ENCODE measurements at regions not wholly inside any gene's neighbourhood (a gene's known extent, or its start where the extent isn't known, plus 50 kb on each side); places are given as distances from the start of the nearest gene placed in this dataset.

GRCh38 chr13:34044041-34044440, 226.1 kb downstream of the RFC3 start:
- TF ChIP-seq CTCF (IDR thresholded peaks at IDR 0.05 in 2 of 3, conservative IDR thresholded peaks at IDR 0.05 in 1 of 3; ENCODE audit: borderline replicate concordance in 1 of 3, insufficient read depth in 1 of 3, low read depth in 2 of 3, low read length in 2 of 3): no peak
- TF ChIP-seq POLR2A (IDR thresholded peaks at IDR 0.05; ENCODE audit: borderline replicate concordance, extremely low read depth, insufficient read depth, insufficient read length): no peak
- TF ChIP-seq ATF3 (IDR thresholded peaks at IDR 0.05): no peak
- TF ChIP-seq, protein P1, sequence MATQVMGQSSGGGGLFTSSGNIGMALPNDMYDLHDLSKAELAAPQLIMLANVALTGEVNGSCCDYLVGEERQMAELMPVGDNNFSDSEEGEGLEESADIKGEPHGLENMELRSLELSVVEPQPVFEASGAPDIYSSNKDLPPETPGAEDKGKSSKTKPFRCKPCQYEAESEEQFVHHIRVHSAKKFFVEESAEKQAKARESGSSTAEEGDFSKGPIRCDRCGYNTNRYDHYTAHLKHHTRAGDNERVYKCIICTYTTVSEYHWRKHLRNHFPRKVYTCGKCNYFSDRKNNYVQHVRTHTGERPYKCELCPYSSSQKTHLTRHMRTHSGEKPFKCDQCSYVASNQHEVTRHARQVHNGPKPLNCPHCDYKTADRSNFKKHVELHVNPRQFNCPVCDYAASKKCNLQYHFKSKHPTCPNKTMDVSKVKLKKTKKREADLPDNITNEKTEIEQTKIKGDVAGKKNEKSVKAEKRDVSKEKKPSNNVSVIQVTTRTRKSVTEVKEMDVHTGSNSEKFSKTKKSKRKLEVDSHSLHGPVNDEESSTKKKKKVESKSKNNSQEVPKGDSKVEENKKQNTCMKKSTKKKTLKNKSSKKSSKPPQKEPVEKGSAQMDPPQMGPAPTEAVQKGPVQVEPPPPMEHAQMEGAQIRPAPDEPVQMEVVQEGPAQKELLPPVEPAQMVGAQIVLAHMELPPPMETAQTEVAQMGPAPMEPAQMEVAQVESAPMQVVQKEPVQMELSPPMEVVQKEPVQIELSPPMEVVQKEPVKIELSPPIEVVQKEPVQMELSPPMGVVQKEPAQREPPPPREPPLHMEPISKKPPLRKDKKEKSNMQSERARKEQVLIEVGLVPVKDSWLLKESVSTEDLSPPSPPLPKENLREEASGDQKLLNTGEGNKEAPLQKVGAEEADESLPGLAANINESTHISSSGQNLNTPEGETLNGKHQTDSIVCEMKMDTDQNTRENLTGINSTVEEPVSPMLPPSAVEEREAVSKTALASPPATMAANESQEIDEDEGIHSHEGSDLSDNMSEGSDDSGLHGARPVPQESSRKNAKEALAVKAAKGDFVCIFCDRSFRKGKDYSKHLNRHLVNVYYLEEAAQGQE (IDR thresholded peaks at IDR 0.05; ENCODE audit: low read depth): no peak
- no peak for TF ChIP-seq ZFX (IDR thresholded peaks at IDR 0.05)
- no peak for TF ChIP-seq ELF1 (IDR thresholded peaks at IDR 0.05; ENCODE audit: borderline replicate concordance, low read depth)
- no peak for TF ChIP-seq TCF7L2 (IDR thresholded peaks at IDR 0.05; ENCODE audit: borderline replicate concordance, extremely low read depth, insufficient read depth, insufficient read length)
- TF ChIP-seq, protein P2, sequence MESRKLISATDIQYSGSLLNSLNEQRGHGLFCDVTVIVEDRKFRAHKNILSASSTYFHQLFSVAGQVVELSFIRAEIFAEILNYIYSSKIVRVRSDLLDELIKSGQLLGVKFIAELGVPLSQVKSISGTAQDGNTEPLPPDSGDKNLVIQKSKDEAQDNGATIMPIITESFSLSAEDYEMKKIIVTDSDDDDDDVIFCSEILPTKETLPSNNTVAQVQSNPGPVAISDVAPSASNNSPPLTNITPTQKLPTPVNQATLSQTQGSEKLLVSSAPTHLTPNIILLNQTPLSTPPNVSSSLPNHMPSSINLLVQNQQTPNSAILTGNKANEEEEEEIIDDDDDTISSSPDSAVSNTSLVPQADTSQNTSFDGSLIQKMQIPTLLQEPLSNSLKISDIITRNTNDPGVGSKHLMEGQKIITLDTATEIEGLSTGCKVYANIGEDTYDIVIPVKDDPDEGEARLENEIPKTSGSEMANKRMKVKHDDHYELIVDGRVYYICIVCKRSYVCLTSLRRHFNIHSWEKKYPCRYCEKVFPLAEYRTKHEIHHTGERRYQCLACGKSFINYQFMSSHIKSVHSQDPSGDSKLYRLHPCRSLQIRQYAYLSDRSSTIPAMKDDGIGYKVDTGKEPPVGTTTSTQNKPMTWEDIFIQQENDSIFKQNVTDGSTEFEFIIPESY (IDR thresholded peaks at IDR 0.05; ENCODE audit: extremely low read depth, insufficient replicate concordance, low read length): no peak
- no peak for TF ChIP-seq EZH2 (IDR thresholded peaks at IDR 0.05)
- no peak for TF ChIP-seq POLR2AphosphoS5 (IDR thresholded peaks at IDR 0.05; ENCODE audit: low read depth, low read length)
